ENCODE measurements at regions not wholly inside any gene's neighbourhood (a gene's known extent, or its start where the extent isn't known, plus 50 kb on each side); places are given as distances from the start of the nearest gene placed in this dataset.
"Not testable (repeated sequence)": the region's sequence is repeated elsewhere in the genome, so short reads cannot be mapped to it uniquely, and the experiment has no call there.

- TF ChIP-seq POLR2AphosphoS5 (IDR thresholded peaks at IDR 0.05; ENCODE audit: insufficient read depth, low read depth, low read length); CTCF (IDR thresholded peaks at IDR 0.05; ENCODE audit: extremely low read depth in 1 of 2, insufficient read depth in 1 of 2, low read depth in 1 of 2, low read length in 2 of 2); POLR2A (IDR thresholded peaks at IDR 0.05; ENCODE audit: low read depth, low read length); EZH2 (IDR thresholded peaks at IDR 0.05; ENCODE audit: borderline replicate concordance, low read depth, low read length, severe bottlenecking); MAX (IDR thresholded peaks at IDR 0.05; ENCODE audit: insufficient read depth, insufficient read length); JUN (IDR thresholded peaks at IDR 0.05; ENCODE audit: borderline replicate concordance, insufficient read depth, insufficient read length, low read depth); MYC (IDR thresholded peaks at IDR 0.05; ENCODE audit: low read depth, low read length): not testable (repeated sequence)
Measured at GRCh38 chr12:34309806-34310804, 287.8 kb downstream of the ALG10 start.
